Spleen (tissue), 7 donors: ENCODE measurements at regions not wholly inside any gene's neighbourhood (a gene's known extent, or its start where the extent isn't known, plus 50 kb on each side); places are given as distances from the start of the nearest gene placed in this dataset.

Source experiments
- CTCF ChIP-seq, 11 experiments: fragments of 200-600 bp in 7 of 11; fragments of 450-650 bp in 4 of 11; sonication (generic) in 4 of 11; IDR thresholded peaks in 8 of 11; conservative IDR thresholded peaks in 3 of 11; 1 replicate in 7 of 11; 2 replicates in 4 of 11; pipeline versions ENCODE4 v1.4.0 to v1.8.0; 2016 to 2021; ENCODE audit warnings: antibody characterized with exemption in 11 of 11, inconsistent platforms in 4 of 11, mild to moderate bottlenecking in 1 of 11
- POLR2AphosphoS5 ChIP-seq, 3 donors: sonication (generic); formaldehyde crosslinking; IDR thresholded peaks; one replicate each; pipeline ENCODE4 v1.5.1; 2017; ENCODE audit warnings: antibody characterized with exemption in 3 of 3
- donor health status: DM: no; HTN: no; CAD: no; lungs with moderate emphysema.
- donor health status: DM: no; HTN: no; CAD: no.
- donor health status: DM: no; HTN: no; CAD: no.

- TF ChIP-seq CTCF (IDR thresholded peaks at IDR 0.05 in 8 of 11, conservative IDR thresholded peaks at IDR 0.05 in 3 of 11) (no peak), POLR2AphosphoS5 (IDR thresholded peaks at IDR 0.05) (no peak)
Measured at GRCh38 chr13:65093357-65093756, 2136.8 kb downstream of the PCDH9 start.
